Lung (tissue), 11 donors: ENCODE measurements at regions not wholly inside any gene's neighbourhood (a gene's known extent, or its start where the extent isn't known, plus 50 kb on each side); places are given as distances from the start of the nearest gene placed in this dataset.

Experiments
- ATAC-seq: fragments of 200-7000 bp; cut with Tn5 transposase; one replicate; pipeline ENCODE4 v1.9.1; 2020; ENCODE audit warnings: moderate number of reproducible peaks; ENCODE audit not compliant: insufficient read depth, low FRiP score
- DNase-seq, 3 donors: peaks; one replicate each; pipeline ENCODE4 v3.0.0-alpha.2; 2013 to 2017
- H3K27ac ChIP-seq, 2 donors: one replicate each; pipeline ENCODE4 v1.5.1; 2013; ENCODE audit warnings: mild to moderate bottlenecking in 2 of 2, moderate library complexity in 2 of 2, control low read depth in 1 of 2, inconsistent platforms in 1 of 2, low read depth in 1 of 2, low read length in 1 of 2
- H3K27me3 ChIP-seq, 3 donors: one replicate each; pipeline ENCODE4 v1.5.1; 2013; ENCODE audit warnings: low read length in 2 of 3; ENCODE audit not compliant: control insufficient read depth in 3 of 3, insufficient read depth in 3 of 3
- H3K36me3 ChIP-seq, 4 donors: one replicate each; pipeline ENCODE4 v1.5.1; 2013; ENCODE audit warnings: low read length in 4 of 4, mild to moderate bottlenecking in 1 of 4, moderate library complexity in 1 of 4; ENCODE audit not compliant: control insufficient read depth in 4 of 4, insufficient read depth in 4 of 4
- H3K4me1 ChIP-seq, 5 donors: one replicate each; pipeline ENCODE4 v1.5.1; 2013; ENCODE audit warnings: low read length in 5 of 5, mild to moderate bottlenecking in 2 of 5, moderate library complexity in 1 of 5; ENCODE audit not compliant: control insufficient read depth in 5 of 5, insufficient read depth in 5 of 5
- H3K4me3 ChIP-seq: one replicate; pipeline ENCODE4 v1.5.1; 2013; ENCODE audit warnings: mild to moderate bottlenecking, control low read depth, moderate library complexity
- H3K9ac ChIP-seq, 2 donors: one replicate each; pipeline ENCODE4 v1.5.1; 2013; ENCODE audit warnings: low read length in 2 of 2, control low read depth in 1 of 2; ENCODE audit not compliant: insufficient read depth in 1 of 2
- H3K9me3 ChIP-seq, 4 donors: one replicate each; pipeline ENCODE4 v1.5.1; 2013; ENCODE audit warnings: low read length in 3 of 4, mild to moderate bottlenecking in 1 of 4, moderate library complexity in 1 of 4; ENCODE audit not compliant: control insufficient read depth in 4 of 4, insufficient read depth in 3 of 4
- CTCF ChIP-seq: IDR thresholded peaks from 2 replicates; pipeline ENCODE4 v1.5.1; 2012; ENCODE audit warnings: mild to moderate bottlenecking; ENCODE audit errors: control extremely low read depth, extremely low read depth
- WGBS, 2 donors: extraction: QIAGEN DNeasy Blood & Tissue Kit; methylation state at CpG; one replicate each; pipeline ENCODE4 v1.1.7; 2013; 5-methylcytosine and 5-hydroxymethylcytosine counted together
- donor health status: control.
- donor health status: control.
- donor health status: Bipolar disorder and iron deficiency.
- donor health status: healthy.
- donor health status: DM: yes; HTN: yes; CAD: no.

- 56 to 64% methylated on average over 7 of the region's 7 CpGs for WGBS, 2 donors
- ATAC-seq: no peak
- DNase-seq: peak in 1 of 3 donors; percentile 8
- no peak for TF ChIP-seq CTCF
- no peak overlapping the region for H3K27ac ChIP-seq
- no peaks in the 10 kb centered on the region for H3K4me1 ChIP-seq
- H3K27me3 ChIP-seq: no peaks in the 10 kb centered on the region
- no peak overlapping the region for H3K4me3 ChIP-seq
- no peaks in the 10 kb centered on the region for H3K36me3 ChIP-seq
- H3K9me3 ChIP-seq: no peaks in the 10 kb centered on the region
- no peak overlapping the region for H3K9ac ChIP-seq
Measured at GRCh38 chr1:38464071-38464661, 395.4 kb downstream of the RRAGC start.

- Histone ChIP-seq H3K27me3 (no peaks in the 10 kb centered on the region), H3K9me3 (no peaks in the 10 kb centered on the region), H3K4me3 (no peak overlapping the region), H3K36me3 (no peaks in the 10 kb centered on the region), H3K9ac (no peak overlapping the region), H3K4me1 (no peaks in the 10 kb centered on the region), H3K27ac (no peak overlapping the region)
- DNase-seq (no peak), ATAC-seq (no peak)
- no peak for TF ChIP-seq CTCF
Measured at GRCh38 chr1:38463074-38463473, 396.5 kb downstream of the RRAGC start.

GRCh38 chr1:38456531-38456876, 403.1 kb downstream of the RRAGC start:
- H3K36me3 ChIP-seq: no peaks in the 10 kb centered on the region
- no peaks in the 10 kb centered on the region for H3K9me3 ChIP-seq
- no peak overlapping the region for H3K27ac ChIP-seq
- TF ChIP-seq CTCF: no peak
- 72 to 80% methylated on average over 2 of the region's 2 CpGs for WGBS, 2 donors
- no peak for DNase-seq
- peaks cover 0 to 7% (median 0%) of the 10 kb centered on the region in 5 donors for H3K4me1 ChIP-seq
- peaks cover 0 to 3% (median 0%) of the 10 kb centered on the region in 3 donors for H3K27me3 ChIP-seq
- H3K9ac ChIP-seq: no peak overlapping the region
- no peak overlapping the region for H3K4me3 ChIP-seq
- no peak for ATAC-seq
